Neural crest cell (in vitro differentiated cells): ENCODE measurements at regions not wholly inside any gene's neighbourhood (a gene's known extent, or its start where the extent isn't known, plus 50 kb on each side); places are given as distances from the start of the nearest gene placed in this dataset.

Experiments
- DNase-seq: peaks from one replicate; pipeline ENCODE4 v3.0.0; 2021; ENCODE audit warnings: low read depth, mixed read lengths, low spot score
- H3K27ac Mint-ChIP-seq: one replicate; pipeline ENCODE4 v1.8.0; 2021; ENCODE audit warnings: mild to moderate bottlenecking, mixed read lengths; ENCODE audit not compliant: unreplicated experiment
- H3K27me3 Mint-ChIP-seq: 2 replicates; pipeline ENCODE4 v1.8.0; 2021; ENCODE audit warnings: low read depth, mild to moderate bottlenecking, mixed read lengths
- H3K36me3 Mint-ChIP-seq: 2 replicates; pipeline ENCODE4 v1.8.0; 2021; ENCODE audit warnings: low read depth, mild to moderate bottlenecking, mixed read lengths
- H3K4me1 Mint-ChIP-seq: 2 replicates; pipeline ENCODE4 v1.8.0; 2021; ENCODE audit warnings: mixed read lengths
- H3K4me3 Mint-ChIP-seq: one replicate; pipeline ENCODE4 v1.8.0; 2021; ENCODE audit warnings: mild to moderate bottlenecking, mixed read lengths
- H3K9me3 Mint-ChIP-seq: 2 replicates; pipeline ENCODE4 v1.8.0; 2021; ENCODE audit warnings: mixed read lengths
- TF ChIP-seq, protein P1 (sequence below): fragments of 200-600 bp; sonication (generic); conservative IDR thresholded peaks from 2 replicates; pipeline ENCODE4 v1.5.0; 2021; ENCODE audit warnings: antibody characterized with exemption, mild to moderate bottlenecking

DNA sequence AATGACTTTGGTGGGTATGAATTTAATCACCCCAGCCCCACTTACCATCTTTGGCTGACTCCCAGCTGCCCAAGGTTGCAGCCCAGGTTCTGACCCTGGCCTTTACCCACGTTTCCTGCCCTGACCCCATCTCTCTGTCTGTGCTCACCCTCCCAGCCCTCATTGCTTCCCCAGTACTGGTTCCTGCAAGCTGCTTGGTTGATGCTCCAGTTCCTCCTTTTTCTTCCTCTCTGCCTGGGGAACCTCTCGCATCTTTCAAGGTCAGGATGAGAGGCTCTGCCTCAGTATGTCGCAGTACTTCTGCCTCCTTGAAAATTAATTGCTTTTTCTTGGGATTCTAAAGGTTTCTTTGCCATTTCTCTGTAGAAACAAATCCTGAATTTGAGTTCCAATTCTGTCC is 263.8 kb upstream of the ZNF32 start:
- Mint-ChIP-seq H3K27me3 (peaks cover 2% of the 10 kb centered on the region), H3K27ac (no peak overlapping the region), H3K9me3 (peaks cover 3% of the 10 kb centered on the region), H3K36me3 (no peaks in the 10 kb centered on the region), H3K4me3 (no peak overlapping the region), H3K4me1 (no peaks in the 10 kb centered on the region)
- DNase-seq: no peak
- TF ChIP-seq, protein P1, sequence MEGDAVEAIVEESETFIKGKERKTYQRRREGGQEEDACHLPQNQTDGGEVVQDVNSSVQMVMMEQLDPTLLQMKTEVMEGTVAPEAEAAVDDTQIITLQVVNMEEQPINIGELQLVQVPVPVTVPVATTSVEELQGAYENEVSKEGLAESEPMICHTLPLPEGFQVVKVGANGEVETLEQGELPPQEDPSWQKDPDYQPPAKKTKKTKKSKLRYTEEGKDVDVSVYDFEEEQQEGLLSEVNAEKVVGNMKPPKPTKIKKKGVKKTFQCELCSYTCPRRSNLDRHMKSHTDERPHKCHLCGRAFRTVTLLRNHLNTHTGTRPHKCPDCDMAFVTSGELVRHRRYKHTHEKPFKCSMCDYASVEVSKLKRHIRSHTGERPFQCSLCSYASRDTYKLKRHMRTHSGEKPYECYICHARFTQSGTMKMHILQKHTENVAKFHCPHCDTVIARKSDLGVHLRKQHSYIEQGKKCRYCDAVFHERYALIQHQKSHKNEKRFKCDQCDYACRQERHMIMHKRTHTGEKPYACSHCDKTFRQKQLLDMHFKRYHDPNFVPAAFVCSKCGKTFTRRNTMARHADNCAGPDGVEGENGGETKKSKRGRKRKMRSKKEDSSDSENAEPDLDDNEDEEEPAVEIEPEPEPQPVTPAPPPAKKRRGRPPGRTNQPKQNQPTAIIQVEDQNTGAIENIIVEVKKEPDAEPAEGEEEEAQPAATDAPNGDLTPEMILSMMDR: no peak

DNA sequence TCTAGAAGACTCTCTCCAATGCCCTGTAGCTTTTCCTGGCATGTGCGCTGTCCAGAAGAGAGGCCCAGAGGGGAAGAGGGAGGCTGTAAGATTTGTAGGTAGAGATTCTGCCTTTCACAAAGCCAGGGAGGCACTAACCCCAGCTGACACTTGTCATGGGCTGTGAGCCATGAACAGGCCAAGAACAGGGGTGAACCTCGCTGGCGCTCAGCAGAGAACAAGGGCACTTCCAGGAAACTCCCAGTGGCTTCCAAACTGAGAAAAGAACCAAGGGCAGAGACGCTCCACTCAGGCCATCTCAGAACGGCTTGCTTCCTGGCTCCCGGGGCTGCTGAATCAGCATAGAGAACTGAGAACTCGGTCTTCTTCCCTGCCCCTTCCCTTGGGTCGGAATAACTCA is 257.8 kb upstream of the ZNF32 start:
- no peak for DNase-seq

DNA sequence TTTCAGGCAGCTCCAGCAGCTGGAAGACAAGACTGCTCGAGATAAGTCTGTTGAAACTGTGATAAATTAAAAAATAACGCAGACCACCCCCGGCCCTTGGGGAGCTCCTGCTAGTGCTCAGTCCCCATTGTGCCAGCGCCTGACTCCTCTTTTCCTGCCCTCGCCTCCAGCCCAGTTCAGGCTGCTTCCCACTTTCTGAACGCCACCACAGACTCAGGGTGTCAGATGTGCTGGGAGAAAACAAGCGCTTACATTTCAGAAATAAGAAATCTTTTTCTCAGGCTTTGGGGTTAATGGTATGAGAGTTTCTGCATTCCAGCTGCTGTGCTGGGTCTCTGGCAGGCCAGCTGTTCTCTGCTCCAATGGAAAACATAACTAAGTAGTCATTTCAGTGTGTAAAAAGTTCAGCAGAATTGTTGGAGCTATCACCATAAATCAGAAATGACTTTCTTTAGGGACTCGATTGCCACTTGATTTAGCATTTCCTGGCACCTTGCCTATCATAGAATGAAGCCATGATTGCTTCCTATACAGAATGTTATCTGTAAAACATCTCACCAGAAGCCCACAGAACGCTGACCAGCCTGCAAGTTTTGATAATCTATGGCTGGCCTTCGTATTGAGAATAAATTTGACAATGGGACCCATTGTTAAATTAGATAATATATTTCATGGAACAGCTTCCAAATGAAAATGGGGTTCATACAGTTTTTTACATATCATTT is 257.0 kb upstream of the ZNF32 start:
- H3K27me3 Mint-ChIP-seq: no peaks in the 10 kb centered on the region
- H3K4me3 Mint-ChIP-seq: no peak overlapping the region
- H3K36me3 Mint-ChIP-seq: no peaks in the 10 kb centered on the region
- no peak overlapping the region for H3K27ac Mint-ChIP-seq
- H3K9me3 Mint-ChIP-seq: no peaks in the 10 kb centered on the region
- no peaks in the 10 kb centered on the region for H3K4me1 Mint-ChIP-seq
- TF ChIP-seq, protein P1: no peak
- DNase-seq: no peak

More for the DNA sequence above, 257.8 kb upstream of the ZNF32 start:
- Mint-ChIP-seq H3K36me3 (no peaks in the 10 kb centered on the region), H3K9me3 (no peaks in the 10 kb centered on the region), H3K4me1 (no peaks in the 10 kb centered on the region), H3K4me3 (no peak overlapping the region), H3K27me3 (no peaks in the 10 kb centered on the region), H3K27ac (peak overlapping the region; percentile 57)
- TF ChIP-seq, protein P1: no peak

DNA sequence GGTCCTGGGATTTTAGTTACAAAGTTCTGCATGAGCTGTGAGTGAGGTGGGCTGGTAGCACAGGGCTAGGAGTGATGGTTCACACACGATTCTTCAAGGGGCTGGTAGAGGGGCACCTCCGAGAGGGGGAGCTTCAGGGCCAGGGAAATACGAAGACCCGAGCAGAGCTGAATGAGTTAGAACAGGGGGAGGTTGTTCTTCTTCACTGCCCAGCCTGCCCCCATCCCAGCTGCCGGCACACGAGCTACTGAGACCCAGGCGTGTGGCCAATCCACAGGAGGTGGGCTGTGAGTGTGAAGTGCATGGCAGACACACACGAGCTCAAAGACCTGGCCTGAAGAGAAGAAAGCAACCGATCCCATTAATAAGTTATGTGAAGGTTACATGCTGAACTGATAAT is 256.2 kb upstream of the ZNF32 start:
- Mint-ChIP-seq H3K4me1 (no peaks in the 10 kb centered on the region), H3K27me3 (no peaks in the 10 kb centered on the region), H3K4me3 (no peak overlapping the region), H3K36me3 (no peaks in the 10 kb centered on the region), H3K9me3 (no peaks in the 10 kb centered on the region), H3K27ac (no peak overlapping the region)
- TF ChIP-seq, protein P1: no peak
- DNase-seq: no peak

DNA sequence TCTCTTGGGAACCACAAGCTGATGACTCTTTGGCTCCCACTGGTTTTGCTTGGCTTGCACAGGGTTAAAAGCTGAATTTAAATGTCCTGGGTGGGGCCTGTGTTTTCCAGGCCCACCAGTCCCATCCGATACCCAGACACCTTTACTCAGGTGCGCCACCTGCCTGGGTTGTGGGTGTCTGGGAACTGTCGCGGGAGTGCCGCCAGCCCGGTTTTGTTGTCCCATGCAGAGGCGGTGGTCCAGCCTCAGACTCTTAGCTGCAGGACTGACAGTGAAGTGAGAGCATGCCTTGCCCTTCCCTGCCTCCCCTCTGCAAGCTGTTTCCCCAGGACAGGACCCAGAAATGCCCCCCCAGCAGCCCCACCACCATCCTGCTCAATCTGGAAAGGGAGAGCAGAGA is 255.6 kb upstream of the ZNF32 start:
- H3K36me3 Mint-ChIP-seq: no peaks in the 10 kb centered on the region
- no peaks in the 10 kb centered on the region for H3K9me3 Mint-ChIP-seq
- H3K27me3 Mint-ChIP-seq: no peaks in the 10 kb centered on the region
- H3K4me3 Mint-ChIP-seq: no peak overlapping the region
- DNase-seq: no peak
- H3K27ac Mint-ChIP-seq: no peak overlapping the region
- TF ChIP-seq, protein P1: no peak
- H3K4me1 Mint-ChIP-seq: no peaks in the 10 kb centered on the region
